ENCODE measurements at regions not wholly inside any gene's neighbourhood (a gene's known extent, or its start where the extent isn't known, plus 50 kb on each side); places are given as distances from the start of the nearest gene placed in this dataset.

- no peaks in the 10 kb centered on the region for H3K9me2 ChIP-seq
- H3K27ac ChIP-seq (ENCODE audit: low read depth in 2 of 2, low read length in 1 of 2): no peak overlapping the region
- no peak overlapping the region for H2AFZ ChIP-seq (ENCODE audit: low read depth)
- no peaks in the 10 kb centered on the region for H3F3A ChIP-seq (replicated peaks; ENCODE audit: insufficient read depth)
- ChIA-PET POLR2A (no interaction called here), CTCF (interaction anchor here (1.0 kb wide), 1 partner anchor 27 kb away, joined by 3 read pairs; no protein-coding TSS in a partner anchor)
- H3K79me2 ChIP-seq (ENCODE audit: insufficient read depth): no peaks in the 10 kb centered on the region
- H3K36me3 ChIP-seq (replicated peaks in 1 of 2; ENCODE audit: control insufficient read depth in 1 of 2, insufficient read depth in 2 of 2, low read length in 1 of 2): no peaks in the 10 kb centered on the region
- no peak overlapping the region for H3K4me3 ChIP-seq (ENCODE audit: low read depth in 2 of 2, low read length in 1 of 2)
- no peak overlapping the region for H3K4me2 ChIP-seq
- H4K20me1 ChIP-seq (ENCODE audit: insufficient read depth): no peaks in the 10 kb centered on the region
- TF ChIP-seq ELF1 (IDR thresholded peaks at IDR 0.05): no peak
- no peak for TF ChIP-seq GABPA (IDR thresholded peaks at IDR 0.05; ENCODE audit: low read depth)
- TF ChIP-seq FOSL2 (IDR thresholded peaks at IDR 0.05; ENCODE audit: borderline replicate concordance, low read depth): no peak
- TF ChIP-seq TCF12 (IDR thresholded peaks at IDR 0.05): no peak
- no peak for TF ChIP-seq SIN3A (IDR thresholded peaks at IDR 0.05; ENCODE audit: borderline replicate concordance, low read depth, low read length)
- no peak for TF ChIP-seq FOXM1 (IDR thresholded peaks at IDR 0.05; ENCODE audit: low read depth)
- no peak for TF ChIP-seq MEF2A (IDR thresholded peaks at IDR 0.05; ENCODE audit: borderline replicate concordance, low read depth)
- TF ChIP-seq USF1 (IDR thresholded peaks at IDR 0.05; ENCODE audit: borderline replicate concordance, low read depth): no peak
- no peak for TF ChIP-seq JUND (IDR thresholded peaks at IDR 0.05)
- no peak for TF ChIP-seq MXI1 (IDR thresholded peaks at IDR 0.05; ENCODE audit: low read depth, low read length)
- TF ChIP-seq EP300 (IDR thresholded peaks at IDR 0.05; ENCODE audit: borderline replicate concordance in 1 of 2, low read depth in 1 of 2, low read length in 1 of 2): no peak
- TF ChIP-seq REST (IDR thresholded peaks at IDR 0.05; ENCODE audit: low read depth, low read length): no peak
- TF ChIP-seq CTCF (IDR thresholded peaks at IDR 0.05): no peak
- TF ChIP-seq MAX (IDR thresholded peaks at IDR 0.05; ENCODE audit: low read depth): no peak
- no peak for TF ChIP-seq TAF1 (IDR thresholded peaks at IDR 0.05; ENCODE audit: borderline replicate concordance, low read depth, low read length)
- TF ChIP-seq EZH2phosphoT487 (IDR thresholded peaks at IDR 0.05; ENCODE audit: borderline replicate concordance, low read depth): no peak
- H3K4me1 ChIP-seq (ENCODE audit: control insufficient read depth in 1 of 2, insufficient read depth in 2 of 2, low read depth in 1 of 2, low read length in 1 of 2): no peaks in the 10 kb centered on the region
- no peak for DNase-seq
- H3K27me3 ChIP-seq (ENCODE audit: insufficient read depth): no peaks in the 10 kb centered on the region
- no peaks in the 10 kb centered on the region for H3K9me3 ChIP-seq
- no peak overlapping the region for H3K9ac ChIP-seq
Observed at GRCh38 chr2:208698114-208698513, 291.5 kb downstream of the PTH2R start.

Measured in SK-N-SH (cell line).